ENCODE measurements at regions not wholly inside any gene's neighbourhood (a gene's known extent, or its start where the extent isn't known, plus 50 kb on each side); places are given as distances from the start of the nearest gene placed in this dataset.

DNA sequence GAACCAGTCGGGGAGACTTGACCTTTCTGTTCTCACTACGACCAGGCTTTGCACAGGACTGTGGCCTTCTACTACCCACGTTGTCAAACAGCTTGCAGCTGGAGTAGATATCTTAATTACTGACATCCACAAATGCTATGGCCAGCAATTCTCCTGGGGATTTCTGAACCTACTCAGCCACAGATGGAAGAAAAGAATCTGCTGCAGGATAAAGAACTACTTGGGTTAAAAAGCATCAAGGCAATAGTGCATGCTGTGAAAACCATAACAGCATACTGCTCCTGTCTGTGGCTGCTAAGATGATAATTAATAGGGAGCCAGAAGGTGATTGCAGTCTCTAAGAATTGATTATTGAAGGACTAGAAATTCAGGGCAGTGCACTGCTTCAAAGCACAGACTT, 859.2 kb upstream of the SEMA6D start:
- TF ChIP-seq, protein P1, sequence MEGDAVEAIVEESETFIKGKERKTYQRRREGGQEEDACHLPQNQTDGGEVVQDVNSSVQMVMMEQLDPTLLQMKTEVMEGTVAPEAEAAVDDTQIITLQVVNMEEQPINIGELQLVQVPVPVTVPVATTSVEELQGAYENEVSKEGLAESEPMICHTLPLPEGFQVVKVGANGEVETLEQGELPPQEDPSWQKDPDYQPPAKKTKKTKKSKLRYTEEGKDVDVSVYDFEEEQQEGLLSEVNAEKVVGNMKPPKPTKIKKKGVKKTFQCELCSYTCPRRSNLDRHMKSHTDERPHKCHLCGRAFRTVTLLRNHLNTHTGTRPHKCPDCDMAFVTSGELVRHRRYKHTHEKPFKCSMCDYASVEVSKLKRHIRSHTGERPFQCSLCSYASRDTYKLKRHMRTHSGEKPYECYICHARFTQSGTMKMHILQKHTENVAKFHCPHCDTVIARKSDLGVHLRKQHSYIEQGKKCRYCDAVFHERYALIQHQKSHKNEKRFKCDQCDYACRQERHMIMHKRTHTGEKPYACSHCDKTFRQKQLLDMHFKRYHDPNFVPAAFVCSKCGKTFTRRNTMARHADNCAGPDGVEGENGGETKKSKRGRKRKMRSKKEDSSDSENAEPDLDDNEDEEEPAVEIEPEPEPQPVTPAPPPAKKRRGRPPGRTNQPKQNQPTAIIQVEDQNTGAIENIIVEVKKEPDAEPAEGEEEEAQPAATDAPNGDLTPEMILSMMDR (IDR thresholded peaks at IDR 0.05) = no peak
- no peak for TF ChIP-seq POLR2A (IDR thresholded peaks at IDR 0.05)

Data from uterus (tissue), 2 donors.